ENCODE measurements at regions not wholly inside any gene's neighbourhood (a gene's known extent, or its start where the extent isn't known, plus 50 kb on each side); places are given as distances from the start of the nearest gene placed in this dataset.

DNA sequence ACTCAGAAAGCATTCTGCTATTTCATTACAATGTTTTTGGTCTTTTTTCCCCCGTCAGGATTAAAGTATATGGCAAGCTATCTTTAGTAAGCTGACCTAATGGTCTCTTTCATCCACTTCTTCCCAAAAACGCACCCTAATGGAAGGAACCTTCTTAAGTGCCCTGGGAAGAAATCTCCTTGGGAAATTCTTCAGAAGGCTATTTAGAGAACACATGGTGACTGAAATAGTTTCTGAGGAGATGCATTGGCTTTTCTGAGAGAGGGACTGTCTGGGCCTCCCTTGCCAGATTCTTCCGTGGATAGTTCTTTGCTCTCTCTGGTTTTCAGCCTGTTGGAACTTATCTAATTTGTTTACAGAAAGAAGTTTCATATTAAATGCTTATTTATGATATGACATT is 524.1 kb upstream of the MEF2C start:
- TF ChIP-seq POLR2A (IDR thresholded peaks at IDR 0.05) (no peak), POLR2AphosphoS5 (IDR thresholded peaks at IDR 0.05) (no peak)
